ENCODE measurements at regions not wholly inside any gene's neighbourhood (a gene's known extent, or its start where the extent isn't known, plus 50 kb on each side); places are given as distances from the start of the nearest gene placed in this dataset.

- DNase-seq (ENCODE audit: low read depth), result no peak
Observed at GRCh38 chr20:52820641-52821292, 151.4 kb upstream of the TSHZ2 start.

- no peak for DNase-seq (ENCODE audit: low read depth)
Observed at GRCh38 chr20:52818491-52818890, 153.7 kb upstream of the TSHZ2 start.

GRCh38 chr20:52817981-52818380 is 154.2 kb upstream of the TSHZ2 start:
- DNase-seq (ENCODE audit: low read depth), result no peak

GRCh38 chr20:52817511-52817910 is 154.6 kb upstream of the TSHZ2 start:
- no peak for DNase-seq (ENCODE audit: low read depth)

GRCh38 chr20:52814371-52814770 is 157.8 kb upstream of the TSHZ2 start:
- no peak for DNase-seq (ENCODE audit: low read depth)

GRCh38 chr20:52812231-52812847 is 159.8 kb upstream of the TSHZ2 start:
- no peak for DNase-seq (ENCODE audit: low read depth)

GRCh38 chr20:52809003-52809402 is 163.2 kb upstream of the TSHZ2 start:
- DNase-seq (ENCODE audit: low read depth), result no peak

GRCh38 chr20:52806918-52807317 is 165.2 kb upstream of the TSHZ2 start:
- no peak for DNase-seq (ENCODE audit: low read depth)

- no peak for DNase-seq (ENCODE audit: low read depth)
Observed at GRCh38 chr20:52805843-52806242, 166.3 kb upstream of the TSHZ2 start.

- no peak for DNase-seq (ENCODE audit: low read depth)
Observed at GRCh38 chr20:52805296-52805571, 166.9 kb upstream of the TSHZ2 start.

GRCh38 chr20:52804497-52805295 is 167.5 kb upstream of the TSHZ2 start:
- DNase-seq (ENCODE audit: low read depth), result no peak

- DNase-seq (ENCODE audit: low read depth), result no peak
Observed at GRCh38 chr20:52801628-52802006, 170.5 kb upstream of the TSHZ2 start.

- no peak for DNase-seq (ENCODE audit: low read depth)
Observed at GRCh38 chr20:52800734-52801627, 171.2 kb upstream of the TSHZ2 start.

- no peak for DNase-seq (ENCODE audit: low read depth)
Observed at GRCh38 chr20:52799130-52799529, 173.0 kb upstream of the TSHZ2 start.

GRCh38 chr20:52798124-52798523 is 174.0 kb upstream of the TSHZ2 start:
- DNase-seq (ENCODE audit: low read depth), result no peak

GRCh38 chr20:52794853-52795252 is 177.3 kb upstream of the TSHZ2 start:
- DNase-seq (ENCODE audit: low read depth), result no peak

- no peak for DNase-seq (ENCODE audit: low read depth)
Observed at GRCh38 chr20:52793339-52793963, 178.7 kb upstream of the TSHZ2 start.

- DNase-seq (ENCODE audit: low read depth), result no peak
Observed at GRCh38 chr20:52791091-52791490, 181.1 kb upstream of the TSHZ2 start.

GRCh38 chr20:52789716-52790115 is 182.4 kb upstream of the TSHZ2 start:
- DNase-seq (ENCODE audit: low read depth), result no peak

GRCh38 chr20:52787962-52788361 is 184.2 kb upstream of the TSHZ2 start:
- no peak for DNase-seq (ENCODE audit: low read depth)

- DNase-seq (ENCODE audit: low read depth), result no peak
Observed at GRCh38 chr20:52787216-52787615, 184.9 kb upstream of the TSHZ2 start.

- no peak for DNase-seq (ENCODE audit: low read depth)
Observed at GRCh38 chr20:52785679-52786078, 186.5 kb upstream of the TSHZ2 start.
